ENCODE measurements at regions not wholly inside any gene's neighbourhood (a gene's known extent, or its start where the extent isn't known, plus 50 kb on each side); places are given as distances from the start of the nearest gene placed in this dataset.

DNA sequence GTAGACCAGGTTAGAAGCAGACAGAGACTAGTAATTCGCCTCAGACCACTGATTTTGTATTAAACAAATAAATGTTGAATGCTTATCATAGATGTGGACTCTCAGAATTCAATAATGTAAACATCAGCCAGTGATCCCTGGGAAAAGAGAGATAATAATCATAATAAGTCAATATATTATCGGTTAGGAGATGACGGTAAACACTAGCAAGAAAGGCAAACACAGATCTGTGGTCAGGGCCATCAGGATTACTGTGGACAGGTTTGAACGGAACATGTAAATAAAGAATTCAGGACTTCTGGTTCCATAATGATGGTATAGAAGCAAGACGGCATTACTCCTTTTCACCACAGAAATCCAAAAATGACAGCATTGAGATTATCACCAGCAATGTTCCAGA is 861.6 kb downstream of the CBLN2 start:
- H3K27ac ChIP-seq = no peak overlapping the region
- peaks cover 6% of the 10 kb centered on the region for H3K9me3 ChIP-seq (ENCODE audit: low read depth)
- Mint-ChIP-seq H3K9me3 (peaks cover 8% of the 10 kb centered on the region), H3K36me3 (no peaks in the 10 kb centered on the region), H3K27ac (no peak overlapping the region), H3K4me1 (no peaks in the 10 kb centered on the region), H3K4me3 (no peak overlapping the region), H3K27me3 (ENCODE audit: insufficient read depth, low read depth) (peaks cover 3% of the 10 kb centered on the region)
- no peak for DNase-seq (ENCODE audit: low spot score)
- TF ChIP-seq EZH2 (IDR thresholded peaks at IDR 0.05) = no peak
- no peak for TF ChIP-seq CTCF (IDR thresholded peaks at IDR 0.05)
- no peak for TF ChIP-seq EZH2phosphoT487 (IDR thresholded peaks at IDR 0.05)
- no peak overlapping the region for H3K4me2 ChIP-seq
- H3K36me3 ChIP-seq = no peaks in the 10 kb centered on the region
- H2AFZ ChIP-seq (replicated peaks) = no peak overlapping the region
- H3K79me2 ChIP-seq (ENCODE audit: low read depth) = no peaks in the 10 kb centered on the region
- no peak overlapping the region for H3K9ac ChIP-seq
- H3K4me1 ChIP-seq = no peaks in the 10 kb centered on the region
- no peak overlapping the region for H3K4me3 ChIP-seq
- H3K27me3 ChIP-seq = no peaks in the 10 kb centered on the region
- H3F3A ChIP-seq (ENCODE audit: low read depth) = no peaks in the 10 kb centered on the region
- no peaks in the 10 kb centered on the region for H4K20me1 ChIP-seq (ENCODE audit: low read depth)

- no peak overlapping the region for H3K4me3 ChIP-seq
- Mint-ChIP-seq H3K27me3 (ENCODE audit: insufficient read depth, low read depth) (peaks cover 2% of the 10 kb centered on the region), H3K9me3 (peaks cover 2% of the 10 kb centered on the region)
These were observed 866.0 kb downstream of the CBLN2 start for GRCh38 chr18:71678144-71678543.

GRCh38 chr18:71673954-71674353 is 870.2 kb downstream of the CBLN2 start:
- Histone ChIP-seq H3K9me3 (ENCODE audit: low read depth) (no peaks in the 10 kb centered on the region), H3K36me3 (no peaks in the 10 kb centered on the region), H3K9ac (no peak overlapping the region), H3K4me2 (no peak overlapping the region), H4K20me1 (ENCODE audit: low read depth) (no peaks in the 10 kb centered on the region), H3K27ac (no peak overlapping the region), H2AFZ (replicated peaks) (no peak overlapping the region), H3F3A (ENCODE audit: low read depth) (no peaks in the 10 kb centered on the region), H3K79me2 (ENCODE audit: low read depth) (no peaks in the 10 kb centered on the region), H3K27me3 (no peaks in the 10 kb centered on the region), H3K4me1 (no peaks in the 10 kb centered on the region), H3K4me3 (no peak overlapping the region)
- Mint-ChIP-seq H3K4me1 (no peaks in the 10 kb centered on the region), H3K36me3 (no peaks in the 10 kb centered on the region), H3K9me3 (no peaks in the 10 kb centered on the region), H3K27me3 (ENCODE audit: insufficient read depth, low read depth) (peaks cover 2% of the 10 kb centered on the region), H3K27ac (no peak overlapping the region), H3K4me3 (no peak overlapping the region)
- no peak for DNase-seq (ENCODE audit: low spot score)
- TF ChIP-seq CTCF (IDR thresholded peaks at IDR 0.05) (no peak), EZH2phosphoT487 (IDR thresholded peaks at IDR 0.05) (no peak), EZH2 (IDR thresholded peaks at IDR 0.05) (no peak)

More at GRCh38 chr18:71678144-71678543, 866.0 kb downstream of the CBLN2 start:
- no peak for DNase-seq (ENCODE audit: low spot score)
- no peak overlapping the region for H3K4me2 ChIP-seq
- no peaks in the 10 kb centered on the region for H3K4me1 ChIP-seq
- no peaks in the 10 kb centered on the region for H3K27me3 ChIP-seq
- Mint-ChIP-seq H3K4me3 (no peak overlapping the region), H3K27ac (no peak overlapping the region), H3K36me3 (no peaks in the 10 kb centered on the region), H3K4me1 (no peaks in the 10 kb centered on the region)
- no peak for TF ChIP-seq CTCF (IDR thresholded peaks at IDR 0.05)
- TF ChIP-seq EZH2phosphoT487 (IDR thresholded peaks at IDR 0.05) = no peak
- TF ChIP-seq EZH2 (IDR thresholded peaks at IDR 0.05) = no peak
- H4K20me1 ChIP-seq (ENCODE audit: low read depth) = no peaks in the 10 kb centered on the region
- no peak overlapping the region for H2AFZ ChIP-seq (replicated peaks)
- no peaks in the 10 kb centered on the region for H3K9me3 ChIP-seq (ENCODE audit: low read depth)
- H3K27ac ChIP-seq = no peak overlapping the region
- no peaks in the 10 kb centered on the region for H3F3A ChIP-seq (ENCODE audit: low read depth)
- H3K9ac ChIP-seq = no peak overlapping the region
- no peaks in the 10 kb centered on the region for H3K36me3 ChIP-seq
- H3K79me2 ChIP-seq (ENCODE audit: low read depth) = no peaks in the 10 kb centered on the region
